Vagina (tissue), 2 donors: ENCODE measurements at regions not wholly inside any gene's neighbourhood (a gene's known extent, or its start where the extent isn't known, plus 50 kb on each side); places are given as distances from the start of the nearest gene placed in this dataset.

Experiments used
- POLR2A ChIP-seq, 2 donors: fragments of 450-650 bp; IDR thresholded peaks; one replicate each; pipeline ENCODE4 v1.6.1; 2017; ENCODE audit warnings: antibody characterized with exemption in 2 of 2, mild to moderate bottlenecking in 2 of 2, moderate library complexity in 2 of 2
- POLR2AphosphoS5 ChIP-seq, 2 donors: sonication (generic); formaldehyde crosslinking; IDR thresholded peaks; one replicate each; pipeline ENCODE4 v1.9.0; 2017; ENCODE audit warnings: antibody characterized with exemption in 2 of 2, mild to moderate bottlenecking in 2 of 2, low read depth in 1 of 2; ENCODE audit not compliant: insufficient read depth in 1 of 2
- TF ChIP-seq, protein P1 (sequence below), 3 experiments: fragments of 450-650 bp in 2 of 3; fragments of 200-600 bp in 1 of 3; sonication (generic) in 1 of 3; IDR thresholded peaks; one replicate each; pipeline ENCODE4 v1.5.1; 2017 to 2019; ENCODE audit warnings: antibody characterized with exemption in 3 of 3, mild to moderate bottlenecking in 2 of 3, moderate library complexity in 2 of 3

- no peak for TF ChIP-seq POLR2A (IDR thresholded peaks at IDR 0.05)
- TF ChIP-seq, protein P1, sequence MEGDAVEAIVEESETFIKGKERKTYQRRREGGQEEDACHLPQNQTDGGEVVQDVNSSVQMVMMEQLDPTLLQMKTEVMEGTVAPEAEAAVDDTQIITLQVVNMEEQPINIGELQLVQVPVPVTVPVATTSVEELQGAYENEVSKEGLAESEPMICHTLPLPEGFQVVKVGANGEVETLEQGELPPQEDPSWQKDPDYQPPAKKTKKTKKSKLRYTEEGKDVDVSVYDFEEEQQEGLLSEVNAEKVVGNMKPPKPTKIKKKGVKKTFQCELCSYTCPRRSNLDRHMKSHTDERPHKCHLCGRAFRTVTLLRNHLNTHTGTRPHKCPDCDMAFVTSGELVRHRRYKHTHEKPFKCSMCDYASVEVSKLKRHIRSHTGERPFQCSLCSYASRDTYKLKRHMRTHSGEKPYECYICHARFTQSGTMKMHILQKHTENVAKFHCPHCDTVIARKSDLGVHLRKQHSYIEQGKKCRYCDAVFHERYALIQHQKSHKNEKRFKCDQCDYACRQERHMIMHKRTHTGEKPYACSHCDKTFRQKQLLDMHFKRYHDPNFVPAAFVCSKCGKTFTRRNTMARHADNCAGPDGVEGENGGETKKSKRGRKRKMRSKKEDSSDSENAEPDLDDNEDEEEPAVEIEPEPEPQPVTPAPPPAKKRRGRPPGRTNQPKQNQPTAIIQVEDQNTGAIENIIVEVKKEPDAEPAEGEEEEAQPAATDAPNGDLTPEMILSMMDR (IDR thresholded peaks at IDR 0.05) = no peak
- TF ChIP-seq POLR2AphosphoS5 (IDR thresholded peaks at IDR 0.05; ENCODE audit: insufficient read depth in 1 of 2, low read depth in 1 of 2) = no peak
Observed at GRCh38 chr13:44826591-44827350, 162.5 kb downstream of the NUFIP1 start.
